Effector memory CD8-positive, alpha-beta T cell (primary cell): ENCODE measurements at regions not wholly inside any gene's neighbourhood (a gene's known extent, or its start where the extent isn't known, plus 50 kb on each side); places are given as distances from the start of the nearest gene placed in this dataset.

Experiments used
- ATAC-seq: fragments of 150-1000 bp; cut with Tn5 transposase; replicated peaks from 2 replicates; pipeline ENCODE4 v1.10.0; 2021; ENCODE audit warnings: mild to moderate bottlenecking, moderate library complexity
- DNase-seq, 3 experiments: peaks; one replicate each; pipeline ENCODE4 v3.0.0; 2021
- H3K27ac Mint-ChIP-seq, 2 donors: one replicate each; pipeline ENCODE4 v1.8.0; 2022; ENCODE audit warnings: mild to moderate bottlenecking in 2 of 2, mixed read lengths in 2 of 2, moderate library complexity in 2 of 2
- H3K27me3 Mint-ChIP-seq, 2 donors: one replicate each; pipeline ENCODE4 v1.8.0; 2022; ENCODE audit warnings: mixed read lengths in 2 of 2
- H3K36me3 Mint-ChIP-seq: one replicate; pipeline ENCODE4 v1.8.0; 2022; ENCODE audit warnings: mild to moderate bottlenecking, moderate library complexity, mixed read lengths; ENCODE audit not compliant: insufficient read depth
- H3K4me1 Mint-ChIP-seq, 2 donors: one replicate each; pipeline ENCODE4 v1.8.0; 2022; ENCODE audit warnings: low read depth in 2 of 2, mixed read lengths in 2 of 2
- H3K4me3 Mint-ChIP-seq, 2 donors: one replicate each; pipeline ENCODE4 v1.8.0; 2022; ENCODE audit warnings: mild to moderate bottlenecking in 2 of 2, mixed read lengths in 2 of 2, moderate library complexity in 2 of 2
- H3K9me3 Mint-ChIP-seq, 2 donors: one replicate each; pipeline ENCODE4 v1.8.0; 2022; ENCODE audit warnings: mixed read lengths in 2 of 2

GRCh38 chr5:107325866-107326265 is 344.9 kb downstream of the EFNA5 start:
- Mint-ChIP-seq H3K9me3 (no peaks in the 10 kb centered on the region), H3K4me1 (peaks cover 0 to 1% of the 10 kb centered on the region in 2 donors), H3K4me3 (no peak overlapping the region), H3K27me3 (no peaks in the 10 kb centered on the region), H3K36me3 (no peaks in the 10 kb centered on the region), H3K27ac (no peak overlapping the region)
- no peak for DNase-seq
- no peak for ATAC-seq

- no peak overlapping the region for H3K27ac Mint-ChIP-seq
- no peaks in the 10 kb centered on the region for H3K9me3 Mint-ChIP-seq
- DNase-seq (no peak), ATAC-seq (no peak)
- H3K4me3 Mint-ChIP-seq, result no peak overlapping the region
- H3K27me3 Mint-ChIP-seq, result no peaks in the 10 kb centered on the region
- peaks cover 0 to 1% of the 10 kb centered on the region in 2 donors for H3K4me1 Mint-ChIP-seq
- H3K36me3 Mint-ChIP-seq, result no peaks in the 10 kb centered on the region
Observed at GRCh38 chr5:107324809-107325208, 345.9 kb downstream of the EFNA5 start.

GRCh38 chr5:107324071-107324470 is 346.7 kb downstream of the EFNA5 start:
- DNase-seq, result no peak
- Mint-ChIP-seq H3K27me3 (no peaks in the 10 kb centered on the region), H3K9me3 (no peaks in the 10 kb centered on the region), H3K36me3 (no peaks in the 10 kb centered on the region), H3K27ac (no peak overlapping the region), H3K4me1 (peaks cover 0 to under 1% of the 10 kb centered on the region in 2 donors), H3K4me3 (no peak overlapping the region)
- no peak for ATAC-seq

GRCh38 chr5:107323536-107323935 is 347.2 kb downstream of the EFNA5 start:
- DNase-seq (no peak), ATAC-seq (no peak)
- Mint-ChIP-seq H3K36me3 (no peaks in the 10 kb centered on the region), H3K4me3 (no peak overlapping the region), H3K27me3 (no peaks in the 10 kb centered on the region), H3K4me1 (no peaks in the 10 kb centered on the region), H3K27ac (no peak overlapping the region), H3K9me3 (no peaks in the 10 kb centered on the region)

GRCh38 chr5:107322936-107323335 is 347.8 kb downstream of the EFNA5 start:
- no peaks in the 10 kb centered on the region for H3K9me3 Mint-ChIP-seq
- DNase-seq (no peak), ATAC-seq (no peak)
- no peak overlapping the region for H3K27ac Mint-ChIP-seq
- H3K4me3 Mint-ChIP-seq, result no peak overlapping the region
- no peaks in the 10 kb centered on the region for H3K27me3 Mint-ChIP-seq
- H3K36me3 Mint-ChIP-seq, result no peaks in the 10 kb centered on the region
- H3K4me1 Mint-ChIP-seq, result no peaks in the 10 kb centered on the region

GRCh38 chr5:107321906-107322305 is 348.8 kb downstream of the EFNA5 start:
- ATAC-seq (no peak), DNase-seq (no peak)
- Mint-ChIP-seq H3K36me3 (no peaks in the 10 kb centered on the region), H3K27ac (no peak overlapping the region), H3K27me3 (no peaks in the 10 kb centered on the region), H3K4me3 (no peak overlapping the region), H3K4me1 (no peaks in the 10 kb centered on the region), H3K9me3 (no peaks in the 10 kb centered on the region)

- no peaks in the 10 kb centered on the region for H3K9me3 Mint-ChIP-seq
- no peak overlapping the region for H3K27ac Mint-ChIP-seq
- ATAC-seq (no peak), DNase-seq (no peak)
- no peaks in the 10 kb centered on the region for H3K4me1 Mint-ChIP-seq
- H3K27me3 Mint-ChIP-seq, result no peaks in the 10 kb centered on the region
- no peaks in the 10 kb centered on the region for H3K36me3 Mint-ChIP-seq
- no peak overlapping the region for H3K4me3 Mint-ChIP-seq
Observed at GRCh38 chr5:107320846-107321245, 349.9 kb downstream of the EFNA5 start.

GRCh38 chr5:107320376-107320775 is 350.4 kb downstream of the EFNA5 start:
- no peak for DNase-seq
- H3K4me1 Mint-ChIP-seq, result no peaks in the 10 kb centered on the region
- no peaks in the 10 kb centered on the region for H3K9me3 Mint-ChIP-seq
- H3K4me3 Mint-ChIP-seq, result no peak overlapping the region
- no peaks in the 10 kb centered on the region for H3K27me3 Mint-ChIP-seq
- no peak for ATAC-seq
- H3K27ac Mint-ChIP-seq, result no peak overlapping the region
- H3K36me3 Mint-ChIP-seq, result no peaks in the 10 kb centered on the region

- Mint-ChIP-seq H3K9me3 (no peaks in the 10 kb centered on the region), H3K36me3 (no peaks in the 10 kb centered on the region), H3K27me3 (no peaks in the 10 kb centered on the region), H3K4me3 (no peak overlapping the region), H3K4me1 (no peaks in the 10 kb centered on the region), H3K27ac (no peak overlapping the region)
- ATAC-seq (no peak), DNase-seq (no peak)
Observed at GRCh38 chr5:107319901-107320300, 350.8 kb downstream of the EFNA5 start.

- no peak overlapping the region for H3K4me3 Mint-ChIP-seq
- no peaks in the 10 kb centered on the region for H3K4me1 Mint-ChIP-seq
- no peaks in the 10 kb centered on the region for H3K27me3 Mint-ChIP-seq
- DNase-seq (no peak), ATAC-seq (no peak)
- no peak overlapping the region for H3K27ac Mint-ChIP-seq
- H3K36me3 Mint-ChIP-seq, result no peaks in the 10 kb centered on the region
- no peaks in the 10 kb centered on the region for H3K9me3 Mint-ChIP-seq
Observed at GRCh38 chr5:107314330-107314729, 356.4 kb downstream of the EFNA5 start.

GRCh38 chr5:107313921-107314320 is 356.8 kb downstream of the EFNA5 start:
- ATAC-seq (no peak), DNase-seq (no peak)
- Mint-ChIP-seq H3K36me3 (no peaks in the 10 kb centered on the region), H3K27me3 (no peaks in the 10 kb centered on the region), H3K9me3 (no peaks in the 10 kb centered on the region), H3K27ac (no peak overlapping the region), H3K4me3 (no peak overlapping the region), H3K4me1 (no peaks in the 10 kb centered on the region)

GRCh38 chr5:107313098-107313497 is 357.6 kb downstream of the EFNA5 start:
- Mint-ChIP-seq H3K27ac (no peak overlapping the region), H3K36me3 (no peaks in the 10 kb centered on the region), H3K4me3 (no peak overlapping the region), H3K27me3 (no peaks in the 10 kb centered on the region), H3K9me3 (no peaks in the 10 kb centered on the region), H3K4me1 (no peaks in the 10 kb centered on the region)
- DNase-seq (no peak), ATAC-seq (no peak)

- H3K4me3 Mint-ChIP-seq, result no peak overlapping the region
- ATAC-seq (no peak), DNase-seq (no peak)
- no peak overlapping the region for H3K27ac Mint-ChIP-seq
- peaks cover 0 to 4% of the 10 kb centered on the region in 2 donors for H3K4me1 Mint-ChIP-seq
- no peaks in the 10 kb centered on the region for H3K9me3 Mint-ChIP-seq
- no peaks in the 10 kb centered on the region for H3K36me3 Mint-ChIP-seq
- no peaks in the 10 kb centered on the region for H3K27me3 Mint-ChIP-seq
Observed at GRCh38 chr5:107310181-107310580, 360.6 kb downstream of the EFNA5 start.

GRCh38 chr5:107306594-107306993 is 364.1 kb downstream of the EFNA5 start:
- H3K4me1 Mint-ChIP-seq, result peaks cover 0 to 4% of the 10 kb centered on the region in 2 donors
- H3K27me3 Mint-ChIP-seq, result no peaks in the 10 kb centered on the region
- ATAC-seq, result no peak
- H3K27ac Mint-ChIP-seq, result no peak overlapping the region
- no peak overlapping the region for H3K4me3 Mint-ChIP-seq
- H3K9me3 Mint-ChIP-seq, result no peaks in the 10 kb centered on the region
- no peaks in the 10 kb centered on the region for H3K36me3 Mint-ChIP-seq
- no peak for DNase-seq

GRCh38 chr5:107306002-107306401 is 364.7 kb downstream of the EFNA5 start:
- H3K36me3 Mint-ChIP-seq, result no peaks in the 10 kb centered on the region
- H3K27ac Mint-ChIP-seq, result no peak overlapping the region
- no peaks in the 10 kb centered on the region for H3K9me3 Mint-ChIP-seq
- H3K27me3 Mint-ChIP-seq, result no peaks in the 10 kb centered on the region
- no peak for DNase-seq
- no peak for ATAC-seq
- H3K4me1 Mint-ChIP-seq, result peaks cover 0 to 4% of the 10 kb centered on the region in 2 donors
- H3K4me3 Mint-ChIP-seq, result no peak overlapping the region
